B cell (primary cell): ENCODE measurements at regions not wholly inside any gene's neighbourhood (a gene's known extent, or its start where the extent isn't known, plus 50 kb on each side); places are given as distances from the start of the nearest gene placed in this dataset.

Source experiments
- CTCF ChIP-seq: fragments of 200-600 bp; IDR thresholded peaks from one replicate; pipeline ENCODE4 v1.8.0; 2022; ENCODE audit warnings: antibody characterized with exemption, mild to moderate bottlenecking
- EZH2 ChIP-seq: IDR thresholded peaks from 2 replicates; pipeline ENCODE4 v1.6.1; 2012; ENCODE audit warnings: borderline replicate concordance, low read depth, mild to moderate bottlenecking, moderate library complexity, low read length; ENCODE audit not compliant: insufficient read depth, poor library complexity, severe bottlenecking

- TF ChIP-seq CTCF = no peak
- no peak for TF ChIP-seq EZH2
Observed at GRCh38 chr10:52481986-52482555, 168.0 kb downstream of the DKK1 start.
